ENCODE measurements at regions not wholly inside any gene's neighbourhood (a gene's known extent, or its start where the extent isn't known, plus 50 kb on each side); places are given as distances from the start of the nearest gene placed in this dataset.

GRCh38 chr18:67380867-67381266 lies 135.7 kb downstream of the DSEL start:
- ATAC-seq (no peak), DNase-seq (no peak)

- DNase-seq, result no peak
- ATAC-seq, result no peak
Measured at GRCh38 chr18:67379981-67380380, 136.5 kb downstream of the DSEL start.

- DNase-seq, result no peak
- ATAC-seq, result no peak
Measured at GRCh38 chr18:67376372-67376771, 140.1 kb downstream of the DSEL start.

- ATAC-seq (no peak), DNase-seq (no peak)
Measured at GRCh38 chr18:67373636-67374035, 142.9 kb downstream of the DSEL start.

GRCh38 chr18:67367540-67367939 lies 149.0 kb downstream of the DSEL start:
- ATAC-seq (no peak), DNase-seq (no peak)

- DNase-seq (no peak), ATAC-seq (no peak)
Measured at GRCh38 chr18:67363694-67364093, 152.8 kb downstream of the DSEL start.

GRCh38 chr18:67362906-67363305 lies 153.6 kb downstream of the DSEL start:
- no peak for ATAC-seq
- DNase-seq, result no peak

GRCh38 chr18:67359873-67360838 lies 156.4 kb downstream of the DSEL start:
- ATAC-seq (peak; percentile 97), DNase-seq (peak; percentile 37)

- ATAC-seq (no peak), DNase-seq (no peak)
Measured at GRCh38 chr18:67358947-67359346, 157.6 kb downstream of the DSEL start.

GRCh38 chr18:67354692-67355091 lies 161.8 kb downstream of the DSEL start:
- ATAC-seq, result no peak
- DNase-seq, result no peak

- no peak for ATAC-seq
- no peak for DNase-seq
Measured at GRCh38 chr18:67354091-67354490, 162.4 kb downstream of the DSEL start.

- DNase-seq, result no peak
- no peak for ATAC-seq
Measured at GRCh38 chr18:67347438-67347837, 169.1 kb downstream of the DSEL start.

GRCh38 chr18:67342159-67342558 lies 174.4 kb downstream of the DSEL start:
- DNase-seq, result no peak
- no peak for ATAC-seq

GRCh38 chr18:67337696-67338095 lies 178.8 kb downstream of the DSEL start:
- ATAC-seq (no peak), DNase-seq (no peak)

GRCh38 chr18:67331857-67332256 lies 184.7 kb downstream of the DSEL start:
- ATAC-seq, result no peak
- no peak for DNase-seq

GRCh38 chr18:67319109-67319508 lies 197.4 kb downstream of the DSEL start:
- no peak for ATAC-seq
- DNase-seq, result no peak

GRCh38 chr18:67318651-67319050 lies 197.9 kb downstream of the DSEL start:
- DNase-seq (no peak), ATAC-seq (no peak)

- no peak for ATAC-seq
- no peak for DNase-seq
Measured at GRCh38 chr18:67310826-67311225, 205.7 kb downstream of the DSEL start.

- DNase-seq (no peak), ATAC-seq (no peak)
Measured at GRCh38 chr18:67308819-67309218, 207.7 kb downstream of the DSEL start.

- ATAC-seq (no peak), DNase-seq (no peak)
Measured at GRCh38 chr18:67305466-67305865, 211.1 kb downstream of the DSEL start.

GRCh38 chr18:67302043-67302442 lies 214.5 kb downstream of the DSEL start:
- ATAC-seq (peak; percentile 59), DNase-seq (no peak)

GRCh38 chr18:67301592-67301991 lies 214.9 kb downstream of the DSEL start:
- no peak for DNase-seq
- ATAC-seq, result peak; percentile 23

- peak; percentile 12 for DNase-seq
- no peak for ATAC-seq
Measured at GRCh38 chr18:67300498-67300897, 216.0 kb downstream of the DSEL start.

- no peak for DNase-seq
Measured at GRCh38 chr18:67292814-67293213, 223.7 kb downstream of the DSEL start.

More at GRCh38 chr18:67292814-67293213, 223.7 kb downstream of the DSEL start:
- ATAC-seq, result no peak
